Panc1 (cell line): ENCODE measurements at regions not wholly inside any gene's neighbourhood (a gene's known extent, or its start where the extent isn't known, plus 50 kb on each side); places are given as distances from the start of the nearest gene placed in this dataset.

Experiments
- ATAC-seq: fragments of 200-7000 bp; cut with Tn5 transposase; 2 replicates; pipeline ENCODE4 v1.9.1; 2020; ENCODE audit warnings: mild to moderate bottlenecking, moderate library complexity
- BruUV-seq: library from RNA; stranded (reverse); fragments of 400-500 nt; replicated peaks from 2 replicates; lab custom pipeline; 2021; lab: Mats Ljungman, UMichigan
- CTCF ChIA-PET: fragments of 300-600 bp; sonication (Branson Sonifier 250); formaldehyde crosslinking; loops from one replicate; lab custom pipeline; 2022; ENCODE audit warnings: antibody characterized with exemption; lab: Charles Lee
- POLR2A ChIA-PET: fragments of 300-600 bp; sonication (Branson Sonifier 250); formaldehyde crosslinking; loops from one replicate; lab custom pipeline; 2022; ENCODE audit warnings: antibody characterized with exemption; lab: Charles Lee
- DNase-seq: peaks from one replicate; pipeline ENCODE4 v3.0.0-alpha.2; 2010; ENCODE audit warnings: low read depth, low spot score
- H3K27ac ChIP-seq: 2 replicates; pipeline ENCODE4 v1.5.1; 2011; ENCODE audit warnings: mild to moderate bottlenecking, low read length, inconsistent platforms
- H3K27me3 ChIP-seq: fragments of 200-500 bp; sonication (Bioruptor generic); 2 replicates; pipeline ENCODE4 v1.6.0; 2014; ENCODE audit warnings: low read length, inconsistent platforms; ENCODE audit not compliant: control insufficient read depth, insufficient read depth
- H3K36me3 ChIP-seq: fragments of 200-500 bp; sonication (Bioruptor generic); 2 replicates; pipeline ENCODE4 v1.5.1; 2014; ENCODE audit warnings: inconsistent platforms, mild to moderate bottlenecking, low read length, moderate library complexity; ENCODE audit not compliant: control insufficient read depth, insufficient read depth
- H3K4me1 ChIP-seq: 2 replicates; pipeline ENCODE4 v1.5.1; 2011; ENCODE audit warnings: inconsistent platforms, mild to moderate bottlenecking, low read length, moderate library complexity; ENCODE audit not compliant: control insufficient read depth, insufficient read depth
- H3K4me3 ChIP-seq, 2 experiments: 2 replicates each; pipeline ENCODE4 v1.5.1; 2011 to 2012; ENCODE audit warnings: low read depth in 2 of 2, low read length in 2 of 2, mild to moderate bottlenecking in 2 of 2, inconsistent platforms in 1 of 2, moderate library complexity in 1 of 2
- H3K9me3 ChIP-seq: fragments of 200-500 bp; sonication (Bioruptor generic); 2 replicates; pipeline ENCODE4 v1.5.1; 2014; ENCODE audit warnings: low read depth, mild to moderate bottlenecking, inconsistent platforms, low read length, moderate library complexity; ENCODE audit not compliant: control insufficient read depth, insufficient read depth
- POLR2AphosphoS5 ChIP-seq: IDR thresholded peaks from 2 replicates; pipeline ENCODE4 v1.6.1; 2012; ENCODE audit warnings: mild to moderate bottlenecking, low read depth, low read length, moderate library complexity
- SIN3A ChIP-seq: IDR thresholded peaks from 2 replicates; pipeline ENCODE4 v1.6.1; 2012; ENCODE audit warnings: low read depth, mild to moderate bottlenecking, low read length, moderate library complexity, borderline replicate concordance; ENCODE audit not compliant: insufficient read depth
- TCF7L2 ChIP-seq: IDR thresholded peaks from 2 replicates; pipeline ENCODE4 v1.6.1; 2011; ENCODE audit warnings: mild to moderate bottlenecking, low read depth, low read length, inconsistent platforms
- in situ Hi-C: cut with HindIII; loops from 2 replicates; pipeline ENCODE4 v1.10.0; 2016; ENCODE audit warnings: low sequenced_read_pairs, low pct_unique_long_range_greater_than_20kb
- intact Hi-C: fragments of 100-400 bp; cut with micrococcal nuclease; formaldehyde crosslinking; loops from one replicate; pipeline ENCODE4 v1.10.0; 2022; ENCODE audit not compliant: unreplicated experiment
- TF ChIP-seq, protein P1 (sequence below): fragments of 450-650 bp; IDR thresholded peaks from 2 replicates; pipeline ENCODE4 v1.5.1; 2017; ENCODE audit warnings: mild to moderate bottlenecking
- TF ChIP-seq, protein P2 (sequence below), 2 experiments: IDR thresholded peaks; 2 replicates each; pipeline ENCODE4 v1.6.1; 2011 to 2012; ENCODE audit warnings: low read depth in 2 of 2, control low read depth in 1 of 2, low read length in 1 of 2, mild to moderate bottlenecking in 1 of 2, moderate library complexity in 1 of 2; ENCODE audit not compliant: insufficient read depth in 1 of 2

DNA sequence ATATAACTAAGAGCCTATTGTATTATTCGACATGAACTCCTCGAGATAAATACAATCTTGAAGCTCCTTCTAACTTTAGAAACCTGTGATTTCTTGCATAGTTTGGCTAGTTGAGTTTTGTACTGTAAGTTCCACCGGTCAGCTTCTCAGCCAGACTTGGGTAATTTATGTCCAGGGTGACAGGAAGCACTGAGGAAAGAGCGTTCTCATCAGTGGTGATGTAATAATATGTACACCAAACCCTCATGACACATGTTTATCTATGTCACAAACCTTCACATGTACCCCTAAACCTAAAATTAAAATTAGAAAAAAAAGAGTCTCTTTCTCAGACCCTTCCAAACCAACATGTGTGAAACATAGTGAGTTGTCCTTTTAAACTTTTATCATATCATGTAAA, 205.7 kb downstream of the KCNRG start:
- no peaks in the 10 kb centered on the region for H3K27me3 ChIP-seq
- H3K27ac ChIP-seq: peak overlapping the region; percentile 82
- H3K4me3 ChIP-seq: no peak overlapping the region
- H3K9me3 ChIP-seq: 0 out of 2 replicates have a peak, but pooled peaks cover 2% of the 10 kb centered on the region
- intact Hi-C loops: loop anchor here (10.0 kb wide), 1 partner anchor 76 kb away; no protein-coding TSS in a partner anchor
- no peak for TF ChIP-seq TCF7L2
- TF ChIP-seq, protein P1, sequence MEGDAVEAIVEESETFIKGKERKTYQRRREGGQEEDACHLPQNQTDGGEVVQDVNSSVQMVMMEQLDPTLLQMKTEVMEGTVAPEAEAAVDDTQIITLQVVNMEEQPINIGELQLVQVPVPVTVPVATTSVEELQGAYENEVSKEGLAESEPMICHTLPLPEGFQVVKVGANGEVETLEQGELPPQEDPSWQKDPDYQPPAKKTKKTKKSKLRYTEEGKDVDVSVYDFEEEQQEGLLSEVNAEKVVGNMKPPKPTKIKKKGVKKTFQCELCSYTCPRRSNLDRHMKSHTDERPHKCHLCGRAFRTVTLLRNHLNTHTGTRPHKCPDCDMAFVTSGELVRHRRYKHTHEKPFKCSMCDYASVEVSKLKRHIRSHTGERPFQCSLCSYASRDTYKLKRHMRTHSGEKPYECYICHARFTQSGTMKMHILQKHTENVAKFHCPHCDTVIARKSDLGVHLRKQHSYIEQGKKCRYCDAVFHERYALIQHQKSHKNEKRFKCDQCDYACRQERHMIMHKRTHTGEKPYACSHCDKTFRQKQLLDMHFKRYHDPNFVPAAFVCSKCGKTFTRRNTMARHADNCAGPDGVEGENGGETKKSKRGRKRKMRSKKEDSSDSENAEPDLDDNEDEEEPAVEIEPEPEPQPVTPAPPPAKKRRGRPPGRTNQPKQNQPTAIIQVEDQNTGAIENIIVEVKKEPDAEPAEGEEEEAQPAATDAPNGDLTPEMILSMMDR: no peak
- TF ChIP-seq POLR2AphosphoS5: no peak
- no peak for TF ChIP-seq SIN3A
- TF ChIP-seq, protein P2, sequence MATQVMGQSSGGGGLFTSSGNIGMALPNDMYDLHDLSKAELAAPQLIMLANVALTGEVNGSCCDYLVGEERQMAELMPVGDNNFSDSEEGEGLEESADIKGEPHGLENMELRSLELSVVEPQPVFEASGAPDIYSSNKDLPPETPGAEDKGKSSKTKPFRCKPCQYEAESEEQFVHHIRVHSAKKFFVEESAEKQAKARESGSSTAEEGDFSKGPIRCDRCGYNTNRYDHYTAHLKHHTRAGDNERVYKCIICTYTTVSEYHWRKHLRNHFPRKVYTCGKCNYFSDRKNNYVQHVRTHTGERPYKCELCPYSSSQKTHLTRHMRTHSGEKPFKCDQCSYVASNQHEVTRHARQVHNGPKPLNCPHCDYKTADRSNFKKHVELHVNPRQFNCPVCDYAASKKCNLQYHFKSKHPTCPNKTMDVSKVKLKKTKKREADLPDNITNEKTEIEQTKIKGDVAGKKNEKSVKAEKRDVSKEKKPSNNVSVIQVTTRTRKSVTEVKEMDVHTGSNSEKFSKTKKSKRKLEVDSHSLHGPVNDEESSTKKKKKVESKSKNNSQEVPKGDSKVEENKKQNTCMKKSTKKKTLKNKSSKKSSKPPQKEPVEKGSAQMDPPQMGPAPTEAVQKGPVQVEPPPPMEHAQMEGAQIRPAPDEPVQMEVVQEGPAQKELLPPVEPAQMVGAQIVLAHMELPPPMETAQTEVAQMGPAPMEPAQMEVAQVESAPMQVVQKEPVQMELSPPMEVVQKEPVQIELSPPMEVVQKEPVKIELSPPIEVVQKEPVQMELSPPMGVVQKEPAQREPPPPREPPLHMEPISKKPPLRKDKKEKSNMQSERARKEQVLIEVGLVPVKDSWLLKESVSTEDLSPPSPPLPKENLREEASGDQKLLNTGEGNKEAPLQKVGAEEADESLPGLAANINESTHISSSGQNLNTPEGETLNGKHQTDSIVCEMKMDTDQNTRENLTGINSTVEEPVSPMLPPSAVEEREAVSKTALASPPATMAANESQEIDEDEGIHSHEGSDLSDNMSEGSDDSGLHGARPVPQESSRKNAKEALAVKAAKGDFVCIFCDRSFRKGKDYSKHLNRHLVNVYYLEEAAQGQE (IDR thresholded peaks at IDR 0.05; ENCODE audit: insufficient read depth in 1 of 2, low read depth in 2 of 2, low read length in 1 of 2): no peak
- POLR2A ChIA-PET: no interaction called here
- H3K4me1 ChIP-seq: peaks cover 14% of the 10 kb centered on the region
- ATAC-seq (no peak), DNase-seq (no peak)
- no peaks in the 10 kb centered on the region for H3K36me3 ChIP-seq
- CTCF ChIA-PET: no interaction called here
- in situ Hi-C loops: no loop called here
- BruUV-seq: no TSS peak

GRCh38 chr13:50222569-50223332, 207.5 kb downstream of the KCNRG start:
- intact Hi-C loops: loop anchor here (10.0 kb wide), 1 partner anchor 78 kb away; no protein-coding TSS in a partner anchor
- TF ChIP-seq SIN3A (no peak), POLR2AphosphoS5 (no peak), TCF7L2 (peak; percentile 76)
- TF ChIP-seq, protein P2 (IDR thresholded peaks at IDR 0.05; ENCODE audit: insufficient read depth in 1 of 2, low read depth in 2 of 2, low read length in 1 of 2): no peak
- TF ChIP-seq, protein P1: no peak
- CTCF ChIA-PET: interaction anchor here (0.5 kb wide), 1 partner anchor 290 kb away, joined by 3 read pairs; no protein-coding TSS in a partner anchor
- Histone ChIP-seq H3K9me3 (no peaks in the 10 kb centered on the region), H3K27me3 (no peaks in the 10 kb centered on the region), H3K27ac (peak overlapping the region; percentile 91), H3K36me3 (no peaks in the 10 kb centered on the region), H3K4me1 (peaks cover 17% of the 10 kb centered on the region), H3K4me3 (peak overlapping the region in 1 of 2 experiments; percentile 40; a peak in 2 of 4 replicates)
- DNase-seq: no peak
- ATAC-seq: peak; percentile 88
- BruUV-seq: no TSS peak
- in situ Hi-C loops: no loop called here
- POLR2A ChIA-PET: interaction anchor here (0.6 to 1.0 kb wide), 3 partner anchors 14 to 50 kb away, joined by 3 to 5 read pairs (median 3); no protein-coding TSS in a partner anchor
